ENCODE measurements at regions not wholly inside any gene's neighbourhood (a gene's known extent, or its start where the extent isn't known, plus 50 kb on each side); places are given as distances from the start of the nearest gene placed in this dataset.

DNA sequence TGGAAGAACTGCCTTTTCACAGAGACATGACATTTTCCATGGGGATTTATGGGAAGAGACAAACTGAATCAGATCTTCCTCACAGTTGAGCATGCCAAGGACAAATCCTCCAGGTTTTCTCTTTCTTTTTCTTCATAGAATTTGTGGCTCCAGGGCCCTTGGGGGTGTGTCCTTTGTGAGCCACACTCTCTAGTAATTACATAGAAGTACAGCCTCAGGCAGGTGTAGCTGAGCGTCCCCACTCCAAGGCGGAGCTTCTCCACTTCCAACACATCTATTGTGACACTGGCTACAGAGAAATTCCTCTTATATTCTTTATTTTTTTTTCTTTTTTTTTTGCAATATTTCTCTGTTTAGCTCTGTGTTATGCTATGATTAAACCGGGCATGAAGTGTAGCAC is 420.5 kb upstream of the CD180 start:
- TF ChIP-seq, protein P1, sequence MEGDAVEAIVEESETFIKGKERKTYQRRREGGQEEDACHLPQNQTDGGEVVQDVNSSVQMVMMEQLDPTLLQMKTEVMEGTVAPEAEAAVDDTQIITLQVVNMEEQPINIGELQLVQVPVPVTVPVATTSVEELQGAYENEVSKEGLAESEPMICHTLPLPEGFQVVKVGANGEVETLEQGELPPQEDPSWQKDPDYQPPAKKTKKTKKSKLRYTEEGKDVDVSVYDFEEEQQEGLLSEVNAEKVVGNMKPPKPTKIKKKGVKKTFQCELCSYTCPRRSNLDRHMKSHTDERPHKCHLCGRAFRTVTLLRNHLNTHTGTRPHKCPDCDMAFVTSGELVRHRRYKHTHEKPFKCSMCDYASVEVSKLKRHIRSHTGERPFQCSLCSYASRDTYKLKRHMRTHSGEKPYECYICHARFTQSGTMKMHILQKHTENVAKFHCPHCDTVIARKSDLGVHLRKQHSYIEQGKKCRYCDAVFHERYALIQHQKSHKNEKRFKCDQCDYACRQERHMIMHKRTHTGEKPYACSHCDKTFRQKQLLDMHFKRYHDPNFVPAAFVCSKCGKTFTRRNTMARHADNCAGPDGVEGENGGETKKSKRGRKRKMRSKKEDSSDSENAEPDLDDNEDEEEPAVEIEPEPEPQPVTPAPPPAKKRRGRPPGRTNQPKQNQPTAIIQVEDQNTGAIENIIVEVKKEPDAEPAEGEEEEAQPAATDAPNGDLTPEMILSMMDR (IDR thresholded peaks at IDR 0.05), result no peak
- TF ChIP-seq POLR2A (IDR thresholded peaks at IDR 0.05) (no peak), EP300 (IDR thresholded peaks at IDR 0.05) (no peak)

All from tibial nerve (tissue), 4 donors.